Ectodermal cell (in vitro differentiated cells): ENCODE measurements at regions not wholly inside any gene's neighbourhood (a gene's known extent, or its start where the extent isn't known, plus 50 kb on each side); places are given as distances from the start of the nearest gene placed in this dataset.

Source experiments
- H3K27ac ChIP-seq: 2 replicates; pipeline ENCODE4 v1.7.0; 2013; ENCODE audit warnings: mild to moderate bottlenecking, low read depth, low read length; ENCODE audit not compliant: insufficient read depth, poor library complexity, severe bottlenecking
- H3K27me3 ChIP-seq: 2 replicates; pipeline ENCODE4 v1.7.0; 2013; ENCODE audit warnings: mild to moderate bottlenecking, low read length; ENCODE audit not compliant: insufficient read depth, control insufficient read depth, poor library complexity, severe bottlenecking
- H3K36me3 ChIP-seq: one replicate; pipeline ENCODE4 v1.7.0; 2013; ENCODE audit warnings: low read length; ENCODE audit not compliant: control insufficient read depth, insufficient read depth
- H3K4me1 ChIP-seq: one replicate; pipeline ENCODE4 v1.7.0; 2013; ENCODE audit warnings: low read length; ENCODE audit not compliant: control insufficient read depth, insufficient read depth
- H3K4me3 ChIP-seq: 2 replicates; pipeline ENCODE4 v1.7.0; 2013; ENCODE audit warnings: low read depth, low read length, control low read depth; ENCODE audit not compliant: insufficient read depth
- H3K9me3 ChIP-seq: 2 replicates; pipeline ENCODE4 v1.7.0; 2013; ENCODE audit warnings: mild to moderate bottlenecking, low read length, moderate library complexity; ENCODE audit not compliant: control insufficient read depth
- WGBS, 2 experiments: methylation state at CpG; one replicate each; pipeline ENCODE4 v1.1.7; 2013; ENCODE audit warnings: missing lambda C conversion rate in 2 of 2; 5-methylcytosine and 5-hydroxymethylcytosine counted together

- Histone ChIP-seq H3K4me1 (no peaks in the 10 kb centered on the region), H3K4me3 (no peak overlapping the region), H3K27ac (no peak overlapping the region), H3K36me3 (no peaks in the 10 kb centered on the region), H3K27me3 (no peaks in the 10 kb centered on the region), H3K9me3 (no peaks in the 10 kb centered on the region)
- WGBS, 2 experiments = 93% methylated on average over 3 of the region's 3 CpGs
Measured at GRCh38 chr11:111173221-111173620, 72.3 kb upstream of the POU2AF2 start.

- Histone ChIP-seq H3K4me1 (no peaks in the 10 kb centered on the region), H3K9me3 (no peaks in the 10 kb centered on the region), H3K36me3 (no peaks in the 10 kb centered on the region), H3K27me3 (no peaks in the 10 kb centered on the region), H3K4me3 (no peak overlapping the region), H3K27ac (no peak overlapping the region)
- 90 to 91% methylated on average over 3 of the region's 3 CpGs for WGBS, 2 experiments
Measured at GRCh38 chr11:111172321-111172862, 73.1 kb upstream of the POU2AF2 start.

- no peaks in the 10 kb centered on the region for H3K36me3 ChIP-seq
- H3K9me3 ChIP-seq = no peaks in the 10 kb centered on the region
- H3K27ac ChIP-seq = no peak overlapping the region
- H3K4me1 ChIP-seq = no peaks in the 10 kb centered on the region
- 93 to 94% methylated on average over 11 of the region's 11 CpGs for WGBS, 2 experiments
- H3K27me3 ChIP-seq = no peaks in the 10 kb centered on the region
- H3K4me3 ChIP-seq = no peak overlapping the region
Measured at GRCh38 chr11:111170761-111171379, 74.7 kb upstream of the POU2AF2 start.

GRCh38 chr11:111169367-111169766, 76.2 kb upstream of the POU2AF2 start:
- Histone ChIP-seq H3K9me3 (no peaks in the 10 kb centered on the region), H3K27me3 (no peaks in the 10 kb centered on the region), H3K4me3 (no peak overlapping the region), H3K36me3 (no peaks in the 10 kb centered on the region), H3K27ac (no peak overlapping the region), H3K4me1 (no peaks in the 10 kb centered on the region)
- WGBS, 2 experiments = 93% methylated on average over 5 of the region's 5 CpGs; no CpG with 5 or more reads in 1 of the 2 experiments

- Histone ChIP-seq H3K4me3 (no peak overlapping the region), H3K36me3 (no peaks in the 10 kb centered on the region), H3K27ac (no peak overlapping the region), H3K9me3 (no peaks in the 10 kb centered on the region), H3K4me1 (no peaks in the 10 kb centered on the region), H3K27me3 (no peaks in the 10 kb centered on the region)
- 94 to 97% methylated on average over 2 of the region's 2 CpGs for WGBS, 2 experiments
Measured at GRCh38 chr11:111168871-111169270, 76.7 kb upstream of the POU2AF2 start.

GRCh38 chr11:111167666-111168065, 77.9 kb upstream of the POU2AF2 start:
- no peak overlapping the region for H3K27ac ChIP-seq
- WGBS, 2 experiments = 91 to 94% methylated on average over 2 of the region's 2 CpGs
- H3K4me1 ChIP-seq = no peaks in the 10 kb centered on the region
- no peaks in the 10 kb centered on the region for H3K9me3 ChIP-seq
- no peak overlapping the region for H3K4me3 ChIP-seq
- no peaks in the 10 kb centered on the region for H3K27me3 ChIP-seq
- H3K36me3 ChIP-seq = no peaks in the 10 kb centered on the region

- Histone ChIP-seq H3K4me3 (no peak overlapping the region), H3K27me3 (no peaks in the 10 kb centered on the region), H3K9me3 (no peaks in the 10 kb centered on the region), H3K27ac (no peak overlapping the region), H3K4me1 (no peaks in the 10 kb centered on the region), H3K36me3 (no peaks in the 10 kb centered on the region)
- WGBS, 2 experiments = 92 to 99% methylated on average over 3 of the region's 3 CpGs
Measured at GRCh38 chr11:111166598-111166997, 78.9 kb upstream of the POU2AF2 start.

- 81 to 84% methylated on average over 1 of the region's 1 CpG for WGBS, 2 experiments
- H3K4me1 ChIP-seq = no peaks in the 10 kb centered on the region
- H3K36me3 ChIP-seq = no peaks in the 10 kb centered on the region
- no peaks in the 10 kb centered on the region for H3K27me3 ChIP-seq
- no peaks in the 10 kb centered on the region for H3K9me3 ChIP-seq
- H3K27ac ChIP-seq = no peak overlapping the region
- H3K4me3 ChIP-seq = no peak overlapping the region
Measured at GRCh38 chr11:111162305-111162704, 83.2 kb upstream of the POU2AF2 start.

- no peaks in the 10 kb centered on the region for H3K9me3 ChIP-seq
- H3K27me3 ChIP-seq = no peaks in the 10 kb centered on the region
- 94 to 96% methylated on average over 10 of the region's 11 CpGs for WGBS, 2 experiments
- H3K4me3 ChIP-seq = no peak overlapping the region
- H3K27ac ChIP-seq = no peak overlapping the region
- no peaks in the 10 kb centered on the region for H3K4me1 ChIP-seq
- H3K36me3 ChIP-seq = no peaks in the 10 kb centered on the region
Measured at GRCh38 chr11:111157571-111157970, 88.0 kb upstream of the POU2AF2 start.

GRCh38 chr11:111155021-111155420, 90.5 kb upstream of the POU2AF2 start:
- no peaks in the 10 kb centered on the region for H3K36me3 ChIP-seq
- 75 to 76% methylated on average over 2 of the region's 2 CpGs for WGBS, 2 experiments
- no peaks in the 10 kb centered on the region for H3K4me1 ChIP-seq
- H3K27me3 ChIP-seq = no peaks in the 10 kb centered on the region
- H3K9me3 ChIP-seq = no peaks in the 10 kb centered on the region
- H3K4me3 ChIP-seq = no peak overlapping the region
- H3K27ac ChIP-seq = no peak overlapping the region
